DND-41 (cell line): ENCODE measurements at regions not wholly inside any gene's neighbourhood (a gene's known extent, or its start where the extent isn't known, plus 50 kb on each side); places are given as distances from the start of the nearest gene placed in this dataset.
"Not testable (repeated sequence)": the region's sequence is repeated elsewhere in the genome, so short reads cannot be mapped to it uniquely, and the experiment has no call there.

Source experiments
- ATAC-seq: fragments of 200-7000 bp; cut with Tn5 transposase; 3 replicates; pipeline ENCODE4 v1.9.1; 2021; ENCODE audit warnings: low read depth; ENCODE audit not compliant: insufficient read depth
- DNase-seq: peaks from one replicate; pipeline ENCODE4 v3.0.0-alpha.2; 2020
- H2AFZ ChIP-seq: 2 replicates; pipeline ENCODE4 v1.6.0; 2012; ENCODE audit warnings: low read depth, low read length
- H3K27ac ChIP-seq: 2 replicates; pipeline ENCODE4 v1.5.1; 2012; ENCODE audit warnings: low read length, inconsistent platforms
- H3K27me3 ChIP-seq: fragments of 200-600 bp; sonication (generic); 2 replicates; pipeline ENCODE4 v1.6.0; 2012; ENCODE audit warnings: low read length, mild to moderate bottlenecking, inconsistent platforms; ENCODE audit not compliant: insufficient read depth, poor library complexity
- H3K36me3 ChIP-seq: 2 replicates; pipeline ENCODE4 v1.5.1; 2012; ENCODE audit warnings: low read length, inconsistent platforms; ENCODE audit not compliant: insufficient read depth
- H3K4me1 ChIP-seq: 2 replicates; pipeline ENCODE4 v1.5.1; 2012; ENCODE audit warnings: mild to moderate bottlenecking, low read length; ENCODE audit not compliant: insufficient read depth
- H3K4me2 ChIP-seq: 2 replicates; pipeline ENCODE4 v1.6.0; 2012; ENCODE audit warnings: mild to moderate bottlenecking, moderate library complexity, low read length, inconsistent platforms; ENCODE audit not compliant: insufficient read depth
- H3K4me3 ChIP-seq, 2 experiments: fragments of 200-600 bp in 1 of 2; shearing (Covaris generic) in 1 of 2; 2 replicates each; pipeline ENCODE4 v1.5.1; 2012 to 2016; ENCODE audit warnings: inconsistent platforms in 2 of 2, low read length in 2 of 2, mild to moderate bottlenecking in 2 of 2, low read depth in 1 of 2, moderate library complexity in 1 of 2
- H3K79me2 ChIP-seq: 2 replicates; pipeline ENCODE4 v1.6.0; 2012; ENCODE audit warnings: low read length, inconsistent platforms; ENCODE audit not compliant: insufficient read depth
- H3K9ac ChIP-seq: 2 replicates; pipeline ENCODE4 v1.6.0; 2012; ENCODE audit warnings: low read depth, mild to moderate bottlenecking, inconsistent platforms, low read length, moderate library complexity
- H3K9me3 ChIP-seq: 2 replicates; pipeline ENCODE4 v1.5.1; 2012; ENCODE audit warnings: low read length, moderate library complexity, mild to moderate bottlenecking, inconsistent platforms; ENCODE audit not compliant: insufficient read depth, severe bottlenecking
- H4K20me1 ChIP-seq: 2 replicates; pipeline ENCODE4 v1.6.0; 2012; ENCODE audit warnings: low read length; ENCODE audit not compliant: insufficient read depth
- EZH2 ChIP-seq: IDR thresholded peaks from 3 replicates; pipeline ENCODE4 v1.6.1; 2012; ENCODE audit warnings: borderline replicate concordance, low read depth, mild to moderate bottlenecking, moderate library complexity, low read length, inconsistent platforms; ENCODE audit not compliant: severe bottlenecking
- TF ChIP-seq, protein P1 (sequence below): IDR thresholded peaks from 2 replicates; pipeline ENCODE4 v1.5.1; 2012; ENCODE audit warnings: borderline replicate concordance, low read length, moderate library complexity, mild to moderate bottlenecking; ENCODE audit not compliant: poor library complexity, severe bottlenecking; ENCODE audit errors: extremely low read depth

DNA sequence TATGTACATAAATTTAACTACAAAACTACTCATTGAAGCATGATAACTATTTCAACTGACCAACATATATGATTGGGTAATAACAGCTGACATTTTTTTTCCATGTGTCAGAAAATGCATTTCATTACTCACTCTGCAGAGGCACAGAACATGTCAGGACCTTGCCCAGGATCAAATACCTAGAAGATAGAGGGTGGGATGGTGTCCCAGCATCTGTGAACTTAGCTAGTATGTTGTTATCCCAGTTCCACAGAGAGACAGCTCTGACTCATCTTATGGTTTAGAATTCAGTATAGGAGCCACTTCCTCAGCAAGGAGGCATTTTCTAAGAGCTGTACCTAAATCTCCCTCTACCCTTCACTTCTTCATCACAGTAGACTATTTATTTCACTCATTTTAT is 1198.6 kb upstream of the ACO1 start:
- Histone ChIP-seq H3K9me3 (no peaks in the 10 kb centered on the region), H3K4me2 (no peak overlapping the region), H4K20me1 (no peaks in the 10 kb centered on the region), H3K4me1 (no peaks in the 10 kb centered on the region), H3K79me2 (no peaks in the 10 kb centered on the region), H3K27ac (no peak overlapping the region), H3K27me3 (no peaks in the 10 kb centered on the region), H3K36me3 (no peaks in the 10 kb centered on the region), H3K9ac (no peak overlapping the region), H2AFZ (no peak overlapping the region), H3K4me3 (no peak overlapping the region)
- TF ChIP-seq, protein P1, sequence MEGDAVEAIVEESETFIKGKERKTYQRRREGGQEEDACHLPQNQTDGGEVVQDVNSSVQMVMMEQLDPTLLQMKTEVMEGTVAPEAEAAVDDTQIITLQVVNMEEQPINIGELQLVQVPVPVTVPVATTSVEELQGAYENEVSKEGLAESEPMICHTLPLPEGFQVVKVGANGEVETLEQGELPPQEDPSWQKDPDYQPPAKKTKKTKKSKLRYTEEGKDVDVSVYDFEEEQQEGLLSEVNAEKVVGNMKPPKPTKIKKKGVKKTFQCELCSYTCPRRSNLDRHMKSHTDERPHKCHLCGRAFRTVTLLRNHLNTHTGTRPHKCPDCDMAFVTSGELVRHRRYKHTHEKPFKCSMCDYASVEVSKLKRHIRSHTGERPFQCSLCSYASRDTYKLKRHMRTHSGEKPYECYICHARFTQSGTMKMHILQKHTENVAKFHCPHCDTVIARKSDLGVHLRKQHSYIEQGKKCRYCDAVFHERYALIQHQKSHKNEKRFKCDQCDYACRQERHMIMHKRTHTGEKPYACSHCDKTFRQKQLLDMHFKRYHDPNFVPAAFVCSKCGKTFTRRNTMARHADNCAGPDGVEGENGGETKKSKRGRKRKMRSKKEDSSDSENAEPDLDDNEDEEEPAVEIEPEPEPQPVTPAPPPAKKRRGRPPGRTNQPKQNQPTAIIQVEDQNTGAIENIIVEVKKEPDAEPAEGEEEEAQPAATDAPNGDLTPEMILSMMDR, result no peak
- no peak for TF ChIP-seq EZH2
- DNase-seq, result no peak
- no peak for ATAC-seq

GRCh38 chr9:31188496-31188895 is 1195.9 kb upstream of the ACO1 start:
- Histone ChIP-seq H3K4me2 (no peak overlapping the region), H3K9ac (no peak overlapping the region), H3K4me1 (no peaks in the 10 kb centered on the region), H3K4me3 (no peak overlapping the region), H3K9me3 (no peaks in the 10 kb centered on the region), H2AFZ (no peak overlapping the region), H3K27ac (no peak overlapping the region), H3K79me2 (no peaks in the 10 kb centered on the region), H3K27me3 (no peaks in the 10 kb centered on the region), H3K36me3 (no peaks in the 10 kb centered on the region), H4K20me1 (no peaks in the 10 kb centered on the region)
- no peak for TF ChIP-seq EZH2
- TF ChIP-seq, protein P1, result no peak
- DNase-seq (no peak), ATAC-seq (no peak)

GRCh38 chr9:31210978-31211570 is 1173.4 kb upstream of the ACO1 start:
- no peaks in the 10 kb centered on the region for H3K4me1 ChIP-seq
- DNase-seq (no peak), ATAC-seq (no peak)
- no peak for TF ChIP-seq EZH2
- H4K20me1 ChIP-seq, result no peaks in the 10 kb centered on the region
- no peak overlapping the region for H2AFZ ChIP-seq
- H3K27me3 ChIP-seq, result no peaks in the 10 kb centered on the region
- H3K9ac ChIP-seq, result no peak overlapping the region
- H3K9me3 ChIP-seq, result no peaks in the 10 kb centered on the region
- no peak overlapping the region for H3K4me3 ChIP-seq
- H3K4me2 ChIP-seq, result no peak overlapping the region
- H3K36me3 ChIP-seq, result no peaks in the 10 kb centered on the region
- no peaks in the 10 kb centered on the region for H3K79me2 ChIP-seq
- no peak overlapping the region for H3K27ac ChIP-seq

DNA sequence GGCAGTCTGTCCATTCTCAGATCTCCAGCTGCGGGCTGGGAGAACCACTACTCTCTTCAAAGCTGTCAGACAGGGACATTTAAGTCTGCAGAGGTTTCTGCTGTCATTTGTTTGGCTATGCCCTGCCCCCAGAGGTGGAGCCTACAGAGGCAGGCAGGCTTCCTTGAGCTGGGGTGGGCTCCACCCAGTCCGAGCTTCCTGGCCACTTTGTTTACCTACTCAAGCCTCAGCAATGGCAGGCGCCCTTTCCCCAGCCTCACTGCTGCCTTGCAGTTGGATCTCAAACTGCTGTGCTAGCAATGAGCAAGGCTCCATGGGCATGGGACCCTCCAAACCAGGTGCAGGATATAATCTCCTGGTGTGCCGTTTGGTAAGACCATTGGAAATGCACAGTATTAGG is 1154.5 kb upstream of the ACO1 start:
- not testable (repeated sequence) for DNase-seq, H3K4me1 ChIP-seq, H3K4me2 ChIP-seq, ATAC-seq, H2AFZ ChIP-seq, H3K4me3 ChIP-seq, H3K79me2 ChIP-seq, H3K36me3 ChIP-seq, H3K9ac ChIP-seq, H4K20me1 ChIP-seq, H3K27ac ChIP-seq, H3K27me3 ChIP-seq, H3K9me3 ChIP-seq
